Midbrain (tissue), 1 donor: ENCODE measurements at regions not wholly inside any gene's neighbourhood (a gene's known extent, or its start where the extent isn't known, plus 50 kb on each side); places are given as distances from the start of the nearest gene placed in this dataset.

Experiments
- DNase-seq: peaks from one replicate; lab custom pipeline; 2025; lab: John Stamatoyannopoulos, UW

GRCh38 chr16:86018071-86018470 lies 119.1 kb downstream of the IRF8 start:
- DNase-seq = no peak

GRCh38 chr16:86018487-86018886 lies 119.5 kb downstream of the IRF8 start:
- DNase-seq = no peak

GRCh38 chr16:86018941-86019340 lies 120.0 kb downstream of the IRF8 start:
- no peak for DNase-seq

- DNase-seq = no peak
Measured at GRCh38 chr16:86019446-86020047, 120.6 kb downstream of the IRF8 start.

GRCh38 chr16:86020971-86021370 lies 122.0 kb downstream of the IRF8 start:
- no peak for DNase-seq

GRCh38 chr16:86022381-86022960 lies 123.5 kb downstream of the IRF8 start:
- no peak for DNase-seq

- no peak for DNase-seq
Measured at GRCh38 chr16:86024210-86024609, 125.2 kb downstream of the IRF8 start.

- no peak for DNase-seq
Measured at GRCh38 chr16:86025706-86026105, 126.7 kb downstream of the IRF8 start.

GRCh38 chr16:86026171-86026910 lies 127.4 kb downstream of the IRF8 start:
- DNase-seq = no peak

GRCh38 chr16:86026916-86027315 lies 128.0 kb downstream of the IRF8 start:
- no peak for DNase-seq

- no peak for DNase-seq
Measured at GRCh38 chr16:86027373-86028126, 128.6 kb downstream of the IRF8 start.

- peak; percentile 73 for DNase-seq
Measured at GRCh38 chr16:86029131-86029741, 130.3 kb downstream of the IRF8 start.

GRCh38 chr16:86030116-86030515 lies 131.2 kb downstream of the IRF8 start:
- no peak for DNase-seq

GRCh38 chr16:86031141-86031678 lies 132.2 kb downstream of the IRF8 start:
- no peak for DNase-seq

- peak; percentile 52 for DNase-seq
Measured at GRCh38 chr16:86033016-86033474, 134.1 kb downstream of the IRF8 start.

- no peak for DNase-seq
Measured at GRCh38 chr16:86033971-86034370, 135.0 kb downstream of the IRF8 start.

GRCh38 chr16:86034421-86034919 lies 135.5 kb downstream of the IRF8 start:
- no peak for DNase-seq

- DNase-seq = no peak
Measured at GRCh38 chr16:86035906-86036305, 136.9 kb downstream of the IRF8 start.

GRCh38 chr16:86037999-86038925 lies 139.3 kb downstream of the IRF8 start:
- no peak for DNase-seq

GRCh38 chr16:86038926-86039310 lies 140.0 kb downstream of the IRF8 start:
- no peak for DNase-seq

- no peak for DNase-seq
Measured at GRCh38 chr16:86039606-86040005, 140.6 kb downstream of the IRF8 start.
